Kidney (tissue), 13 donors: ENCODE measurements at regions not wholly inside any gene's neighbourhood (a gene's known extent, or its start where the extent isn't known, plus 50 kb on each side); places are given as distances from the start of the nearest gene placed in this dataset.

Experiments used
- DNase-seq, 5 donors: peaks; one replicate each; pipeline ENCODE4 v3.0.0-alpha.2; 2013 to 2020
- FAIRE-seq: peaks from 2 replicates; lab custom pipeline; 2012; peaks lifted over from hg19 to GRCh38; lab: Jason Lieb, UNC
- H3K27ac ChIP-seq, 2 donors: one replicate each; pipeline ENCODE4 v1.7.0; 2013; ENCODE audit warnings: low read depth in 2 of 2, low read length in 2 of 2, inconsistent platforms in 1 of 2
- H3K27me3 ChIP-seq: one replicate; pipeline ENCODE4 v1.7.1; 2013; ENCODE audit warnings: low read length, inconsistent platforms; ENCODE audit not compliant: control insufficient read depth, insufficient read depth
- H3K36me3 ChIP-seq, 3 donors: one replicate each; pipeline versions ENCODE4 v1.7.0 to v1.7.1; 2013; ENCODE audit warnings: low read length in 3 of 3, control low read depth in 1 of 3, inconsistent platforms in 1 of 3; ENCODE audit not compliant: insufficient read depth in 3 of 3, control insufficient read depth in 2 of 3
- H3K4me1 ChIP-seq, 3 donors: one replicate each; pipeline versions ENCODE4 v1.7.0 to v1.7.1; 2013; ENCODE audit warnings: low read length in 3 of 3, inconsistent platforms in 1 of 3, low read depth in 1 of 3; ENCODE audit not compliant: control insufficient read depth in 2 of 3, insufficient read depth in 2 of 3
- H3K4me3 ChIP-seq, 3 donors: one replicate each; pipeline versions ENCODE4 v1.7.0 to v1.8.1; 2013; ENCODE audit warnings: low read length in 3 of 3, control low read depth in 1 of 3, inconsistent platforms in 1 of 3
- H3K9ac ChIP-seq, 3 donors: one replicate each; pipeline versions ENCODE4 v1.7.0 to v1.7.1; 2013; ENCODE audit warnings: low read length in 3 of 3, control low read depth in 1 of 3, inconsistent platforms in 1 of 3
- H3K9me3 ChIP-seq, 3 donors: one replicate each; pipeline versions ENCODE4 v1.7.0 to v1.7.1; 2013; ENCODE audit warnings: low read length in 3 of 3, control low read depth in 1 of 3, inconsistent platforms in 1 of 3; ENCODE audit not compliant: control insufficient read depth in 2 of 3, insufficient read depth in 1 of 3
- CTCF ChIP-seq: IDR thresholded peaks from 3 replicates; pipeline ENCODE4 v1.5.1; 2012; ENCODE audit warnings: mild to moderate bottlenecking, moderate library complexity, borderline replicate concordance; ENCODE audit not compliant: insufficient read depth; ENCODE audit errors: extremely low read depth
- intact Hi-C: fragments of 100-400 bp; cut with DNase I; formaldehyde crosslinking; loops from one replicate; pipeline ENCODE4 v1.11.1; 2022
- donor health status: control.
- donor health status: control.
- donor health status: control.
- donor health status: control.
- donor health status: control.
- donor health status: DM: yes; HTN: yes; CAD: no.
- donor health status: Normal renal cell carcinoma (clear cell type).

DNA sequence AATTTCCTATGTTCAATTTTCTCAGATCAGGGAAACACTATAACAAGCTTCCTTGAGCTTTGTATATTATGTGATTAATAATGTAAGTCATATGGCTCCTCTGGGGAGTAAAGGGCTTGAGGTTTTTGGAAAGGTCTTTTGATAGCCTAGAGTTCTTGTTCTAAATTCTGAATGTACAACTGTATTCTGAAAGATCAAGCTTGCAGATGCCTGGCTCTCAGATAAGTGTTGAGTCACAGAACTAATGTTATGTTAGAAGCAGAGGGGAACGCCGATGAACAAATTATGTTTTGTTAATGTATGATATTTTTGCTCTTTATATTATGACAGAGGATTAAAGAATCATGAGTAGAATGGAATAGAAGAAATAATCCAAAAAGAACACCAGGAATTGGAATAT, 170.1 kb downstream of the RPRM start:
- Histone ChIP-seq H3K9me3 (no peaks in the 10 kb centered on the region), H3K27ac (no peak overlapping the region), H3K9ac (no peak overlapping the region), H3K4me1 (no peaks in the 10 kb centered on the region), H3K27me3 (no peaks in the 10 kb centered on the region), H3K36me3 (no peaks in the 10 kb centered on the region), H3K4me3 (no peak overlapping the region)
- intact Hi-C loops = no loop called here
- DNase-seq = no peak
- no peak for TF ChIP-seq CTCF
- FAIRE-seq = no peak

- H3K9me3 ChIP-seq = no peaks in the 10 kb centered on the region
- H3K27ac ChIP-seq = no peak overlapping the region
- H3K27me3 ChIP-seq = no peaks in the 10 kb centered on the region
- H3K36me3 ChIP-seq = no peaks in the 10 kb centered on the region
- TF ChIP-seq CTCF = no peak
- no peak overlapping the region for H3K9ac ChIP-seq
- FAIRE-seq (peak; percentile 46), DNase-seq (no peak)
- no peak overlapping the region for H3K4me3 ChIP-seq
- intact Hi-C loops = no loop called here
- no peaks in the 10 kb centered on the region for H3K4me1 ChIP-seq
Measured at GRCh38 chr2:153307223-153307622, 171.3 kb downstream of the RPRM start.

GRCh38 chr2:153299809-153300208, 178.8 kb downstream of the RPRM start:
- no peaks in the 10 kb centered on the region for H3K36me3 ChIP-seq
- H3K4me3 ChIP-seq = no peak overlapping the region
- no peak overlapping the region for H3K9ac ChIP-seq
- DNase-seq = peak in 1 of 5 donors; percentile 4
- TF ChIP-seq CTCF = no peak
- intact Hi-C loops = no loop called here
- H3K27ac ChIP-seq = no peak overlapping the region
- no peak for FAIRE-seq
- no peaks in the 10 kb centered on the region for H3K4me1 ChIP-seq
- H3K9me3 ChIP-seq = no peaks in the 10 kb centered on the region
- H3K27me3 ChIP-seq = no peaks in the 10 kb centered on the region

DNA sequence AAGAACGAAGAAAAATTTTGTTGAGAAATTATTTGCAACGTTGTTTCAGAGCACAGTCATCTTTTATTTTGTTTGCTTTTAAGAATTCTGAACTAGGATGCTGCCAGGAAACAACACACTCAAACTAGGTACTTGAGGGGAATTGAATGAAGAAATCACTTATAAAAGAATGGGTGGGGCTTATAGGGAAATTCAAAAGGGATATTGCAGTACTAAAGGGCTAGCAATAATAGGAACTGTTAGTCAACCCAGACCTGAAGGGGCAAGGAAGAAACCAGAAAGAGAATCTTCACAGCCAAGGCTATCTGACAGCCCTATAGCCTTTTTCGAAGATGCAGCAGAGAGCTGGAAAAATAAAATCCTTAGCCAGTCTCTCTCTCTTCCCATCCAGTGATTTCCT, 179.3 kb downstream of the RPRM start:
- Histone ChIP-seq H3K27me3 (no peaks in the 10 kb centered on the region), H3K9me3 (no peaks in the 10 kb centered on the region), H3K27ac (no peak overlapping the region), H3K36me3 (no peaks in the 10 kb centered on the region), H3K4me1 (no peaks in the 10 kb centered on the region), H3K9ac (no peak overlapping the region), H3K4me3 (no peak overlapping the region)
- no peak for FAIRE-seq
- no peak for TF ChIP-seq CTCF
- no peak for DNase-seq
- intact Hi-C loops = no loop called here
